ENCODE measurements at regions not wholly inside any gene's neighbourhood (a gene's known extent, or its start where the extent isn't known, plus 50 kb on each side); places are given as distances from the start of the nearest gene placed in this dataset.
A peak's percentile ranks its signal among the peaks of the same experiment; 100 is the strongest.

DNA sequence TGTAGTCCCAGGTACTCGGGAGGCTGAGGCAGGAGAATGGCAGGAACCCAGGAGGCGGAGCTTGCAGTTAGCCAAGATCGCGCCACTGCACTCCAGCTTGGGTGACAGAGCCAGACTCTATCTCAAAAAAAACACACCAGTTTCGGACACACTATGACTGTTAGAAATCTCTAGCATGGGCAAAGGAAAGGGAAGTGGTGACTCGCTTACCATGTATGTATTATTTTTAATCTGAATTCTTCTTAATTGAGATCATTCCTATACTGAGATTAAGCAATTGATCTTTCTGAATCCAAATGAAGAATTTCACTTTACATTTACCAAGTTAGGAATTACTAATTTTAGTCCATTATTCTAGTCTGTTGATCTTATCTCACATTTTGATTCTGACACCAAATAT lies 459.2 kb upstream of the ALCAM start:
- DNase-seq (ENCODE audit: low read depth in 4 of 6, low spot score in 6 of 6), result no peak
- H3K9me3 ChIP-seq (ENCODE audit: control insufficient read depth, insufficient read depth, low read length), result peaks cover 8% of the 10 kb centered on the region
- no peak overlapping the region for H3K4me3 ChIP-seq (ENCODE audit: low read depth, low read length)
- no peaks in the 10 kb centered on the region for H3K4me1 ChIP-seq (ENCODE audit: control insufficient read depth, insufficient read depth, low read length)
- H3K27me3 ChIP-seq (ENCODE audit: control insufficient read depth, insufficient read depth, low read length), result no peaks in the 10 kb centered on the region
- no peaks in the 10 kb centered on the region for H3K36me3 ChIP-seq (ENCODE audit: control insufficient read depth, insufficient read depth, low read length)
- H3K27ac ChIP-seq (ENCODE audit: low read depth, low read length), result no peak overlapping the region
- WGBS (ENCODE audit: insufficient coverage), result no CpG with 5 or more reads among the region's 6 CpGs

DNA sequence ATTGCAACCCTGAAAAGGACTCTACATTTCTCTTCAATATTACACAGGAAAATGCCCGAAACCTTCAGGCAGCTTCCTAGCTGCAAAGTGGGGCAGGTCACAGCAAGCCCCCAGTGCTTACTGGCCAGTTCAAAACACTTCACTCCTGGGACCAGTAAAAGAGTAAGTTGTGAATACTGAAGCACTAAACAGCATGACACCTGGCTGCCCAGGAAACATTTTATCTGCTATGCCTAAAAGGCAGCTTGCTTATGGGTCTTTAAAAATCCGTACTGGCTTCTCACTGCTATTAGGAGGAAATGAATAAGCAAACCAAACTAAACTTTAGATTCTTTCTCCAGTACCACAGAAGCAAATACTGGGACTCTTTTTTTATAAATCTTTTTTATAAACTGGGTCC lies 457.9 kb upstream of the ALCAM start:
- peak in 2 of 6 donors; percentile 8 to 29 for DNase-seq (ENCODE audit: low read depth in 4 of 6, low spot score in 6 of 6)
- no peaks in the 10 kb centered on the region for H3K27me3 ChIP-seq (ENCODE audit: control insufficient read depth, insufficient read depth, low read length)
- no CpG with 5 or more reads among the region's 2 CpGs for WGBS (ENCODE audit: insufficient coverage)
- no peaks in the 10 kb centered on the region for H3K36me3 ChIP-seq (ENCODE audit: control insufficient read depth, insufficient read depth, low read length)
- H3K4me1 ChIP-seq (ENCODE audit: control insufficient read depth, insufficient read depth, low read length), result no peaks in the 10 kb centered on the region
- H3K9me3 ChIP-seq (ENCODE audit: control insufficient read depth, insufficient read depth, low read length), result peaks cover 2% of the 10 kb centered on the region
- H3K27ac ChIP-seq (ENCODE audit: low read depth, low read length), result no peak overlapping the region
- no peak overlapping the region for H3K4me3 ChIP-seq (ENCODE audit: low read depth, low read length)

DNA sequence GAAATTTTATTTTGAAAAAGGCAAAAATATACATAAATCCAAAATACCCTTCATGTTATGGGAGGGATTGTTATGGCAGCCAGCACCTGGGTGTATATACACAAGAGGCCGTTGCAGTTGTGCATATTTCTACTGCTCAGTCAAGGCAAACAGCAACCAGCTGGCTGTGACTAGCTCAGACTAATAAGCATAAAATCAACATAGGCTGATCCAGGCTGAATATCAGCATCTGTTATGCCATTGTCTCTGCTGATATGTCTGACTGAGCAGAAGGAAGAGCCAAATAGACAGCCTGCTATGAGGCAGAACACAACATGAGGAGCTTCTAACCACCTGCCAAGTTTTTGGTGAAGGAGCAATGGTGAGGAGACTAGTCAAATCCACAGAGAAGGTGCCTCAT lies 457.5 kb upstream of the ALCAM start:
- Histone ChIP-seq H3K4me1 (ENCODE audit: control insufficient read depth, insufficient read depth, low read length) (no peaks in the 10 kb centered on the region), H3K9me3 (ENCODE audit: control insufficient read depth, insufficient read depth, low read length) (peaks cover 2% of the 10 kb centered on the region), H3K27ac (ENCODE audit: low read depth, low read length) (no peak overlapping the region), H3K27me3 (ENCODE audit: control insufficient read depth, insufficient read depth, low read length) (no peaks in the 10 kb centered on the region), H3K4me3 (ENCODE audit: low read depth, low read length) (no peak overlapping the region), H3K36me3 (ENCODE audit: control insufficient read depth, insufficient read depth, low read length) (no peaks in the 10 kb centered on the region)
- peak in 3 of 6 donors; percentile 2 to 86 (median 75) for DNase-seq (ENCODE audit: low read depth in 4 of 6, low spot score in 6 of 6)
- no CpG with 5 or more reads among the region's 1 CpG for WGBS (ENCODE audit: insufficient coverage)

DNA sequence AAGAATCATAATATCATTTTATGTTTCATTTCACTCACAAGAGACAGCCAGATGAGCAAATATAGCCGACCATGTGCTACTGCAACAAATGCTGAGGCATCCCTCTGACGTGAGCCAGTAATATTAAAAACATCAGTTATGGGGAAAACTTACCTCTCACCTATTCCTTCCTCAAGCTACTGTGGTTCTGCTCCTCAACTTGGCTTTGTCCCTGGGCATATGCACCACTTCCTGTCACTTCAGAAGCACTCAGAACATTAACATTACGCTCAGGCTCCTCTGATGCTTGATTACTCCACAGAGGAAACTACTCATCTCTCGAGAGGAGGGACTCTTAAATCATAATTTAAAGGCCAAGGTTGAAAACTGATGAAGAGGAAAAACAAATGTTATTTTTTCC lies 457.0 kb upstream of the ALCAM start:
- no peaks in the 10 kb centered on the region for H3K27me3 ChIP-seq (ENCODE audit: control insufficient read depth, insufficient read depth, low read length)
- peak in 1 of 6 donors; percentile 3 for DNase-seq (ENCODE audit: low read depth in 4 of 6, low spot score in 6 of 6)
- H3K9me3 ChIP-seq (ENCODE audit: control insufficient read depth, insufficient read depth, low read length), result peaks cover 2% of the 10 kb centered on the region
- H3K36me3 ChIP-seq (ENCODE audit: control insufficient read depth, insufficient read depth, low read length), result no peaks in the 10 kb centered on the region
- no peak overlapping the region for H3K27ac ChIP-seq (ENCODE audit: low read depth, low read length)
- no peak overlapping the region for H3K4me3 ChIP-seq (ENCODE audit: low read depth, low read length)
- H3K4me1 ChIP-seq (ENCODE audit: control insufficient read depth, insufficient read depth, low read length), result no peaks in the 10 kb centered on the region
- WGBS (ENCODE audit: insufficient coverage), result 64% methylated on average over 2 of the region's 4 CpGs

DNA sequence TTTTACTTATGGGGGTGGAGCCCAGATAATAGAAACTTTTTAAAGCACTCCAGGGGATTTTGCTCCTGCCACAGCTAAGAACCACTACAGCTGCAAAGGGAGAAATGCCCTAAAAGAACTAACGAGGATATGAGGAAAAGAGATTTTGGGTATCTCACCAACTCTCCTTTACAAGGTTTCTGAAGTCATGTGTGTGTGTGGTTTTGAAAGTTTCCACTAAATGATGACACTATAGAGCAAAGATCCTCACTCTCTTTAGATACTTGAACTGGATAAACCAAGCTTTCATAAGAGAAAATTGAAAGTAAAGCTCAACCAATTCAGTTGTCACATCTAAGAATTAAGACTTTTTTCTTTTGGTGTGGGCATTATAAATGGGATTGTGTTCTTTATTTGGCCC lies 455.3 kb upstream of the ALCAM start:
- H3K36me3 ChIP-seq (ENCODE audit: control insufficient read depth, insufficient read depth, low read length), result no peaks in the 10 kb centered on the region
- H3K27ac ChIP-seq (ENCODE audit: low read depth, low read length), result no peak overlapping the region
- no CpG with 5 or more reads among the region's 1 CpG for WGBS (ENCODE audit: insufficient coverage)
- peaks cover 2% of the 10 kb centered on the region for H3K9me3 ChIP-seq (ENCODE audit: control insufficient read depth, insufficient read depth, low read length)
- H3K4me1 ChIP-seq (ENCODE audit: control insufficient read depth, insufficient read depth, low read length), result no peaks in the 10 kb centered on the region
- DNase-seq (ENCODE audit: low read depth in 4 of 6, low spot score in 6 of 6), result no peak
- no peak overlapping the region for H3K4me3 ChIP-seq (ENCODE audit: low read depth, low read length)
- H3K27me3 ChIP-seq (ENCODE audit: control insufficient read depth, insufficient read depth, low read length), result no peaks in the 10 kb centered on the region

DNA sequence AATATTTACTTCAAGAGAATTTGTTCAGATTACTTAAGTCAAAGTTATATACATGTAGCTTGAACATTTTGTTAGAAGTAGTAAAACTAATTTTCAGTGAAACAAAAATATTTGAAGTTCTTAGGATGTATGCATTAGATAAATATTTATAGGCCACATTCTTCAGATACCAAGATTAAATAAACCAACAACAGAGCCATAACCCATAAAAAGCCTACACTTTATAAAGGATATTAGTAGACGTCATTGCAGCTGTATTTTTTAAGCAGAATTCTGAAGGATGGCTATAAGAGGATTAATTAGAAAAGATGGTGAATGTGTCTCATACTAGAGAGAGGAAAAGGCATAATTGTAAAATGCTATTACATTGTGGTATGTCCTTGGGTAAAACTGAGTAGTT lies 449.7 kb upstream of the ALCAM start:
- H3K36me3 ChIP-seq (ENCODE audit: control insufficient read depth, insufficient read depth, low read length), result no peaks in the 10 kb centered on the region
- H3K27ac ChIP-seq (ENCODE audit: low read depth, low read length), result no peak overlapping the region
- no peak for DNase-seq (ENCODE audit: low read depth in 4 of 6, low spot score in 6 of 6)
- no peak overlapping the region for H3K4me3 ChIP-seq (ENCODE audit: low read depth, low read length)
- no peaks in the 10 kb centered on the region for H3K9me3 ChIP-seq (ENCODE audit: control insufficient read depth, insufficient read depth, low read length)
- no CpG with 5 or more reads among the region's 1 CpG for WGBS (ENCODE audit: insufficient coverage)
- H3K4me1 ChIP-seq (ENCODE audit: control insufficient read depth, insufficient read depth, low read length), result no peaks in the 10 kb centered on the region
- H3K27me3 ChIP-seq (ENCODE audit: control insufficient read depth, insufficient read depth, low read length), result no peaks in the 10 kb centered on the region

DNA sequence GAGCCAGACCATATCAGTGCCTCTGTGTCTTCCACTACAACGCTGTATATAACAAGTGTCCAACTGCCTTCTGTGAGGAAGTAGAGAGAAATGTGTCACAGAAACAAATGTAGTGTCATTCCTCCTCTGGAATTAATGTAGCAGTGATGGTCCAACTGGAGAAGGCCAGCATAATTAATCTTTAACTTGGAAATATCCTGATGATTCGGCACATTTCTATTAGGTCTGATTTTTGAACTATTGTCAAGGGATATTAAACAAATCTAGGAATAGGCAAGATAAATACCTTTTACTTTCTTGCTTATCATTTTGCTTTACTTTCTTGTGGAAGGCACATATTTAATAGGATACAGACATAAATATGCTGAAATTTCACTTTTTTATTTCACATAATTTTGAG lies 446.2 kb upstream of the ALCAM start:
- WGBS (ENCODE audit: insufficient coverage), result no CpG with 5 or more reads among the region's 2 CpGs
- Histone ChIP-seq H3K27me3 (ENCODE audit: control insufficient read depth, insufficient read depth, low read length) (no peaks in the 10 kb centered on the region), H3K9me3 (ENCODE audit: control insufficient read depth, insufficient read depth, low read length) (no peaks in the 10 kb centered on the region), H3K27ac (ENCODE audit: low read depth, low read length) (no peak overlapping the region), H3K4me1 (ENCODE audit: control insufficient read depth, insufficient read depth, low read length) (no peaks in the 10 kb centered on the region), H3K4me3 (ENCODE audit: low read depth, low read length) (no peak overlapping the region), H3K36me3 (ENCODE audit: control insufficient read depth, insufficient read depth, low read length) (no peaks in the 10 kb centered on the region)
- no peak for DNase-seq (ENCODE audit: low read depth in 4 of 6, low spot score in 6 of 6)

DNA sequence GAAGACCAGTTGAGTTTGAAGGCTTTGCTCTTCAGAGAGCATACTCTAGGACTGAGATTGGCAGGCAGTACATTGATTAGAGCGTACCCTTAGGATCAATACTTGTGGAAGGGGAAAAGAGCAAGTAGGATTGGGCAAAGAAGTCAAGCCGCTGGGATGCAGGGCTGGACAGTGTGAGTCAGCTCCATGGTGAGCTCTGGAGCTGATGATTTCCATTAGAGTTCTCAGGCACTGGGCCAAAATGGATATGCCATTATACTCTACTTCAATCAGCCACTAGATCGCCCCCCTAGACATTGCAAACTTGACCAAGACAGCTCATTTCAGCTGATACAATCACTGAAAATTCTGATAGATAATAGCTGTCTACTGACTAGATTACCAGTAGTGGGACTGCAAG lies 432.7 kb upstream of the ALCAM start:
- no peak overlapping the region for H3K4me3 ChIP-seq (ENCODE audit: low read depth, low read length)
- 90% methylated on average over 1 of the region's 3 CpGs for WGBS (ENCODE audit: insufficient coverage)
- H3K27ac ChIP-seq (ENCODE audit: low read depth, low read length), result no peak overlapping the region
- no peak for DNase-seq (ENCODE audit: low read depth in 4 of 6, low spot score in 6 of 6)
- no peaks in the 10 kb centered on the region for H3K4me1 ChIP-seq (ENCODE audit: control insufficient read depth, insufficient read depth, low read length)
- no peaks in the 10 kb centered on the region for H3K36me3 ChIP-seq (ENCODE audit: control insufficient read depth, insufficient read depth, low read length)
- H3K27me3 ChIP-seq (ENCODE audit: control insufficient read depth, insufficient read depth, low read length), result no peaks in the 10 kb centered on the region
- no peaks in the 10 kb centered on the region for H3K9me3 ChIP-seq (ENCODE audit: control insufficient read depth, insufficient read depth, low read length)

DNA sequence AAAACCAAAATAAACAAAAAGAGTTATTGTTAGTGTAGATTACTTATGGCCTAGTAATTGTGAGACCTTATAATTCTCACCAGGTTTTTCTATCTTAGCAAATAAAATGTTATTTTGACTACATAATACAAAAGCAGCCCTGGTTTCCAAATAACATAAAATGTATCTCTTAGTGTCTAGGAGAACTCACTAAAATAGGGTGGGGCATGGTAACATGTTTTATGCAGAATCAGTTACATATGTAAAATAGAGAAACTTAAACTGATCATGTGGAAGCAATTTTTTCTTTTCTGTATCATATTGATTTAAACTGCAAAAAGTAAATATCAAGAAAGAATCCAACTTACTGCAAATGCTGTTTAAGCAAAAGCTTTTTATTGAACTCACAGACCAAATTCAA lies 431.1 kb upstream of the ALCAM start:
- no peaks in the 10 kb centered on the region for H3K27me3 ChIP-seq (ENCODE audit: control insufficient read depth, insufficient read depth, low read length)
- no peak overlapping the region for H3K27ac ChIP-seq (ENCODE audit: low read depth, low read length)
- no peaks in the 10 kb centered on the region for H3K36me3 ChIP-seq (ENCODE audit: control insufficient read depth, insufficient read depth, low read length)
- H3K4me3 ChIP-seq (ENCODE audit: low read depth, low read length), result no peak overlapping the region
- no peaks in the 10 kb centered on the region for H3K9me3 ChIP-seq (ENCODE audit: control insufficient read depth, insufficient read depth, low read length)
- DNase-seq (ENCODE audit: low read depth in 4 of 6, low spot score in 6 of 6), result no peak
- no peaks in the 10 kb centered on the region for H3K4me1 ChIP-seq (ENCODE audit: control insufficient read depth, insufficient read depth, low read length)

DNA sequence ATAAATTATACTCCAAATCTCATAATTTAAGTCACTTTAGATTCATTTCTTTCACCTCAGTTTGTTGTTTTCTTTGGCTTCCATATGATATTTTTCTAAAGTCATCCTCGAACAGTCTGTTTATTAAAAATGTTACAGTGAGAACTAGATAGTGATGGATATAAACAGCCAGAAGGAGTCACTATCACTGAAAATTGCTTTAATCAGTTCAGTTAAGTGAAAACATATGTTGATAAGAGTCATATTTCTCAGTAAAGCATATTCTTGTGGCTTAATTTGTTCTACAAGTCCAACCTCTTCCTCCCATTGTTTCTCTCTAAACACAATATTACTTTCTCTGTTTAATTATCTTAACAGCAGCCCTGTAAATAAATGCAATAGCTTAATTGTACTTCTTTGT lies 427.5 kb upstream of the ALCAM start:
- Histone ChIP-seq H3K27me3 (ENCODE audit: control insufficient read depth, insufficient read depth, low read length) (no peaks in the 10 kb centered on the region), H3K27ac (ENCODE audit: low read depth, low read length) (no peak overlapping the region), H3K4me1 (ENCODE audit: control insufficient read depth, insufficient read depth, low read length) (no peaks in the 10 kb centered on the region), H3K36me3 (ENCODE audit: control insufficient read depth, insufficient read depth, low read length) (no peaks in the 10 kb centered on the region), H3K9me3 (ENCODE audit: control insufficient read depth, insufficient read depth, low read length) (no peaks in the 10 kb centered on the region), H3K4me3 (ENCODE audit: low read depth, low read length) (no peak overlapping the region)
- peak in 1 of 6 donors; percentile 42 for DNase-seq (ENCODE audit: low read depth in 4 of 6, low spot score in 6 of 6)
- no CpG with 5 or more reads among the region's 1 CpG for WGBS (ENCODE audit: insufficient coverage)
